Esophagus (tissue), 2 donors: ENCODE measurements at regions not wholly inside any gene's neighbourhood (a gene's known extent, or its start where the extent isn't known, plus 50 kb on each side); places are given as distances from the start of the nearest gene placed in this dataset.

Source experiments
- H3K27ac ChIP-seq, 2 donors: one replicate each; pipeline ENCODE4 v1.5.1; 2013; ENCODE audit warnings: low read depth in 2 of 2, mild to moderate bottlenecking in 2 of 2, inconsistent platforms in 1 of 2, low read length in 1 of 2, moderate library complexity in 1 of 2
- H3K27me3 ChIP-seq, 2 donors: one replicate each; pipeline ENCODE4 v1.6.1; 2013; ENCODE audit warnings: low read length in 2 of 2, control low read depth in 1 of 2, mild to moderate bottlenecking in 1 of 2; ENCODE audit not compliant: insufficient read depth in 2 of 2, control insufficient read depth in 1 of 2
- H3K36me3 ChIP-seq, 2 donors: one replicate each; pipeline ENCODE4 v1.6.1; 2013; ENCODE audit warnings: low read length in 1 of 2; ENCODE audit not compliant: control insufficient read depth in 2 of 2, insufficient read depth in 2 of 2
- H3K4me1 ChIP-seq, 2 donors: one replicate each; pipeline ENCODE4 v1.6.1; 2013; ENCODE audit warnings: low read length in 1 of 2; ENCODE audit not compliant: control insufficient read depth in 2 of 2, insufficient read depth in 2 of 2
- H3K4me3 ChIP-seq, 2 donors: one replicate each; pipeline ENCODE4 v1.5.1; 2013; ENCODE audit warnings: low read length in 2 of 2, mild to moderate bottlenecking in 2 of 2, low read depth in 1 of 2, moderate library complexity in 1 of 2
- H3K9me3 ChIP-seq, 2 donors: one replicate each; pipeline ENCODE4 v1.6.1; 2013; ENCODE audit warnings: mild to moderate bottlenecking in 2 of 2, low read depth in 1 of 2, low read length in 1 of 2, moderate library complexity in 1 of 2; ENCODE audit not compliant: control insufficient read depth in 2 of 2, insufficient read depth in 1 of 2
- WGBS, 2 donors: extraction: QIAGEN DNeasy Blood & Tissue Kit; methylation state at CpG; one replicate each; pipeline ENCODE4 v1.1.7; 2013; 5-methylcytosine and 5-hydroxymethylcytosine counted together
- donor health status: healthy with polysubstance abuse.
- donor health status: Bipolar disorder and iron deficiency.

- no peak overlapping the region for H3K27ac ChIP-seq
- no peaks in the 10 kb centered on the region for H3K4me1 ChIP-seq
- no peaks in the 10 kb centered on the region for H3K9me3 ChIP-seq
- no peak overlapping the region for H3K4me3 ChIP-seq
- H3K36me3 ChIP-seq, result no peaks in the 10 kb centered on the region
- 91 to 93% methylated on average over 4 of the region's 4 CpGs for WGBS, 2 donors
- no peaks in the 10 kb centered on the region for H3K27me3 ChIP-seq
These were observed 188.2 kb upstream of the SGK1 start for GRCh38 chr6:134506162-134506561.

DNA sequence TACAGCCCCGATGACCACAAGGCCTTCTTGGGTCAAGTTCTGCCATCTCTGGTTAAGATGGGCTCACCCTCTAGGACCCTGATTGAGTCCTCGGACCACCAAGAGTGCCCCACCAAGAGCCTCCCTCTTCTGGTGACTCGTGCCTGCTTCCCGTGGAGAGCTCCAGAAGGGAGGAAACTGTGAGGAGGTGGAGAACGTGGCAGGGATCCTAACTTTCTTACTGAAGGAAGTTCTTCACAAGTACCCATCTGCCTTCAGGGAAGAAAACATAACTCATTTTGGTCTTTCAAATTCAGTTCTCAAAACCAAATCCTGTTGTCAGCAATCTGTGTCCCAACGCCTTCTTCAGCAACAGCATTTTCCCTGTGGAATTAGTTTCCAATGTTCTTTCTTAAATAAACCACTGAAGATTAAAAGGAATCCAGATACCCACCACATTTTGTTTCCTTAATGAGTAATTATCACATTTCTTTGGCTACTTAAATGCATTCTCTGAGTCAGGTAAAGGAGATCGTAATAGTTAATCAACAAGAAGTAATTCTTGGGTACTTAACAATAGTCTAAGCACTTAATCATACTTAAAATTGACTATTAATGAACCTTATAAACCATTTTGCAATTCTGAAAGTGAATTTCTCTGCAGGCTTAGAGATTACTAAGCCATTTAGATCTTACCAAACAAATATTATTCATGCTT, 185.8 kb upstream of the SGK1 start:
- no peaks in the 10 kb centered on the region for H3K4me1 ChIP-seq
- peak overlapping the region; percentile 81 to 86 for H3K27ac ChIP-seq
- WGBS, 2 donors, result 41 to 70% methylated on average over 7 of the region's 7 CpGs
- no peaks in the 10 kb centered on the region for H3K9me3 ChIP-seq
- H3K36me3 ChIP-seq, result no peaks in the 10 kb centered on the region
- no peaks in the 10 kb centered on the region for H3K27me3 ChIP-seq
- no peak overlapping the region for H3K4me3 ChIP-seq

DNA sequence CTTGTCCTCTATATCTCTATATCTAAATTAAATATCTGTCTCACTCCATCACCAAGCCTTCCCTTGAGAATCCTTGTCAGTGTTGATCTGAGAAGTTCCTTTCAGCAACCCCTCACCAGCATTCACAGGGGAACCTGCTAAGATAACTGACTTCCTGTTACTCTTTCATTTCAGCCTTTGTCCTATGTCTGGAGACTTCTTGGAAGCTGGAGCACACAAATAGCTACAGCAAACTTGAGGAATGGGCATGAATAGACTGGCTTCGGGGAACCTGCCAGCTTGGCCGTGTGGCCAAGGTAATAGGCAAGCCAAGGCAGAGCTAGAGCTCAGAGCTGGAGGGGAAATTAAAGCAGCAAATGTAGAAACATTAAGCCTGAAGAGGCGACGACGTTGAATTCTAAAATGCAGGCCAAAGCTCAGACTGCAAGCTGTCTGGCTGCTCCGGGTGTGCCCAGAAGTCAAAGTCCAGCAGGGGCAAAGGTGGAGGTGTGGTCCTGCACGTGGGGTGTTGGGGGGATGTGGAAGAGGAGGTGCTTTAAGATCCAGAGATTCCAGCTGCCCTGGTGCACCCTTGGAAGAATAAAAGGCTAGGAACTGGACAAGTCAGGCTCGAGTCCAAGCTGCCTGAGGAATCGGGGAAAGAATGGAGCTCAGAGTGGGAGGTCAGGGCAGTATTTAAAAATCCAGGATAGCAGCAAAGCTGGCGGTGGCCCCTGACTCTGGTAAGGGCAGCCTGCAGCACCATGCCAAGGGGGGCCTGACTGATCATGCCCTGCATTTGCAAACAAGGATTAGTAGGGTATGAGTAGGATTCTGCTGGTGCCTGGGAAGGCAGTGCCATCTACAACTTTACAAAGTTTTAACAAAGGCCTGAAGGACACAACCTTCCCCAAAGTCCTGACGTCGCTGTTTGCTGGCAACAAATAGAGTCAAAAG, 185.0 kb upstream of the SGK1 start:
- Histone ChIP-seq H3K9me3 (no peaks in the 10 kb centered on the region), H3K27ac (peak overlapping the region; percentile 81 to 86), H3K27me3 (no peaks in the 10 kb centered on the region), H3K4me1 (no peaks in the 10 kb centered on the region), H3K36me3 (no peaks in the 10 kb centered on the region), H3K4me3 (no peak overlapping the region)
- 49 to 53% methylated on average over 12 of the region's 12 CpGs for WGBS, 2 donors

DNA sequence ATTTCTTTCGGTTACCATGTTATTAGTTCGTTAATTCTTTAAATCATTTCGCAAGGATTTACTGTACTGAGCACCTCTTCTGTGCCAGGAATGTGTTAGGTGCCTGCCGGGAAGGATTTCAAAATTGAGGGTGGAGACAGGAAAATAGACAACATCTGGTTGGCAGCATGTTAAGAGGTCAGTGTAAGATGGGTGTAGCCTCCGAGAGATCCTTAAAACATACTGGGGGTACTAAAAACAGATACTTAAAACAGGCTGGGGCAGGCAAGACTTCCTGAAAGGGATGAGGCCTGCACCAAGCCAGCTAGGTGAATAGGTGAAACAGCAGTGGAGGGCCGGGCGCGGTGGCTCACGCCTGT, 178.0 kb upstream of the SGK1 start:
- no peaks in the 10 kb centered on the region for H3K27me3 ChIP-seq
- H3K9me3 ChIP-seq, result no peaks in the 10 kb centered on the region
- 57% methylated on average over 9 of the region's 9 CpGs for WGBS, 2 donors
- H3K36me3 ChIP-seq, result no peaks in the 10 kb centered on the region
- H3K4me1 ChIP-seq, result no peaks in the 10 kb centered on the region
- peak overlapping the region; percentile 25 to 27 for H3K27ac ChIP-seq
- no peak overlapping the region for H3K4me3 ChIP-seq

- Histone ChIP-seq H3K4me3 (no peak overlapping the region), H3K27me3 (no peaks in the 10 kb centered on the region), H3K9me3 (no peaks in the 10 kb centered on the region), H3K36me3 (no peaks in the 10 kb centered on the region), H3K27ac (peak overlapping the region; percentile 33 to 60), H3K4me1 (no peaks in the 10 kb centered on the region)
- WGBS, 2 donors, result 44 to 54% methylated on average over 1 of the region's 1 CpG
These were observed 177.4 kb upstream of the SGK1 start for GRCh38 chr6:134495203-134495889.

DNA sequence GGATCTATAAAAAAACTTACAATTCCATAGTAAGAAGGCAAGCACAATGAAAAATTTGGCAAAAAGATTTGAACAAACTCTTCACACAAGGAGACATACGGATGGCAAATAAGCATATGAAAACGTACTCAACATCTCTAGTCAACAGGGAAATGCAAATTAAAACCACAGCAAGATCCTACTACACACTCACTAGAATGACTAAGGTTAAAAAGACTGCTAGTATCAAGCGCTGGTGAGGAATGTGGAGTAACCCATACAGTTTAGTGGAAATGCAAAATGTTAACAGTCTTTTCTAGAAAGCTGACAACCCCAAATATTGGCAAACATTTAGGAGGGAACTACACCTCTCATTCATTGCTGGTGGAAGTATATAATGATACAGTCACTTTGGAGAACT, 175.9 kb upstream of the SGK1 start:
- 78 to 82% methylated on average over 3 of the region's 3 CpGs for WGBS, 2 donors

GRCh38 chr6:134491477-134491876, 173.6 kb upstream of the SGK1 start:
- Histone ChIP-seq H3K27ac (no peak overlapping the region), H3K4me1 (no peaks in the 10 kb centered on the region), H3K36me3 (no peaks in the 10 kb centered on the region), H3K4me3 (no peak overlapping the region), H3K9me3 (no peaks in the 10 kb centered on the region), H3K27me3 (no peaks in the 10 kb centered on the region)
- 71 to 91% methylated on average over 2 of the region's 2 CpGs for WGBS, 2 donors

More for the DNA sequence above, 175.9 kb upstream of the SGK1 start:
- H3K27me3 ChIP-seq, result no peaks in the 10 kb centered on the region
- no peak overlapping the region for H3K4me3 ChIP-seq
- no peaks in the 10 kb centered on the region for H3K4me1 ChIP-seq
- H3K9me3 ChIP-seq, result no peaks in the 10 kb centered on the region
- no peak overlapping the region for H3K27ac ChIP-seq
- no peaks in the 10 kb centered on the region for H3K36me3 ChIP-seq

DNA sequence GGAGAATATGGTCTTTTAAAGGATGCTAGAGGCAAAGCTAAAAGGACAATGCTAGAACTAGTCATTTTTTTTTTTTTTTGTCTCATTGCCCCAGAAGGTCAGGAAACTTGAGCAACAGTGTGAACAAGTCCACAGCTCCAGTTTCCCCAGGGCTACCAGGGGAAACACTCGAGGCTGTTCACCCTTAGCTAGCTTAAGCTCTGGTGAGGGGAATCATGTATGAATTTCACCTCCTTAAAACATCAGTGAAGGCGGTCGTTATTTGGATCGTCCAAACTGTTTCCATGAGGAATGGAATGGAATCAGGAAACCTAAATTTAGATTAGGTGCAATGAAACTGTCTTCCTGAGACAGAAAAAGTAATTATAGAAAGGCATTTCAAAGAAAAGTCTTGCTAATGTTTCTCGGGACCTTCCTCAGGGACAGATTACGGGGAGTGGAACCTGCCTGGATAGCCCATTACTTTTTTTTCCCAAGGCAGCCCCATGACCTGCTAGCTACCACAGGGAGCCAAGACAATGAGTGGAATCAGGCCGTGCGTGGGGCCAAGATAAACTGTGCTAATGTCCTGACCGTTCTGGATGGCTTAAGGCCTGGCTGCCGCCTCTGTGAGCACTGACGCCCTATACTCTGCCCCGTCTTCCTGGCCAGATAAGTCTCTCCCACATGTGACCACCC, 164.8 kb upstream of the SGK1 start:
- H3K27ac ChIP-seq, result no peak overlapping the region
- H3K4me3 ChIP-seq, result no peak overlapping the region
- peaks cover 0 to 6% of the 10 kb centered on the region in 2 donors for H3K4me1 ChIP-seq
- 66 to 71% methylated on average over 12 of the region's 12 CpGs for WGBS, 2 donors
- H3K27me3 ChIP-seq, result no peaks in the 10 kb centered on the region
- no peaks in the 10 kb centered on the region for H3K9me3 ChIP-seq
- no peaks in the 10 kb centered on the region for H3K36me3 ChIP-seq

GRCh38 chr6:134481966-134482365, 164.1 kb upstream of the SGK1 start:
- no peaks in the 10 kb centered on the region for H3K9me3 ChIP-seq
- no peak overlapping the region for H3K4me3 ChIP-seq
- H3K27ac ChIP-seq, result peak overlapping the region in 1 of 2 donors; percentile 63
- H3K4me1 ChIP-seq, result peaks cover 0 to 6% of the 10 kb centered on the region in 2 donors
- no peaks in the 10 kb centered on the region for H3K36me3 ChIP-seq
- H3K27me3 ChIP-seq, result no peaks in the 10 kb centered on the region
- 76 to 79% methylated on average over 6 of the region's 6 CpGs for WGBS, 2 donors
